Astrocyte of the spinal cord (primary cell): ENCODE measurements at regions not wholly inside any gene's neighbourhood (a gene's known extent, or its start where the extent isn't known, plus 50 kb on each side); places are given as distances from the start of the nearest gene placed in this dataset.

Experiments
- DNase-seq: peaks from one replicate; pipeline ENCODE4 v3.0.0; 2011; ENCODE audit warnings: low read depth, low spot score
- H3K4me3 ChIP-seq: 2 replicates; pipeline ENCODE4 v1.5.1; 2011; ENCODE audit warnings: low read depth, mild to moderate bottlenecking, low read length, moderate library complexity
- CTCF ChIP-seq: IDR thresholded peaks from 2 replicates; pipeline ENCODE4 v1.5.1; 2012; ENCODE audit warnings: low read depth, mild to moderate bottlenecking, low read length, inconsistent platforms
- in situ Hi-C: cut with HindIII; loops from 2 replicates; pipeline ENCODE4 v1.10.0; 2017; ENCODE audit warnings: low sequenced_read_pairs

GRCh38 chr4:100823993-100824323, 306.1 kb upstream of the EMCN start:
- no peak for TF ChIP-seq CTCF
- in situ Hi-C loops, result no loop called here

GRCh38 chr4:100823066-100823992, 305.5 kb upstream of the EMCN start:
- DNase-seq, result no peak
- no peak for TF ChIP-seq CTCF
- in situ Hi-C loops, result no loop called here
- no peak overlapping the region for H3K4me3 ChIP-seq

More at GRCh38 chr4:100823993-100824323, 306.1 kb upstream of the EMCN start:
- H3K4me3 ChIP-seq, result no peak overlapping the region
- DNase-seq, result no peak

GRCh38 chr4:100820249-100820648, 302.4 kb upstream of the EMCN start:
- no peak for TF ChIP-seq CTCF
- no peak for DNase-seq
- in situ Hi-C loops, result no loop called here
- no peak overlapping the region for H3K4me3 ChIP-seq

- H3K4me3 ChIP-seq, result no peak overlapping the region
- TF ChIP-seq CTCF, result no peak
- DNase-seq, result no peak
- in situ Hi-C loops, result no loop called here
These were observed 301.7 kb upstream of the EMCN start for GRCh38 chr4:100819505-100819904.

- no peak for TF ChIP-seq CTCF
- no peak for DNase-seq
- in situ Hi-C loops, result no loop called here
- no peak overlapping the region for H3K4me3 ChIP-seq
These were observed 298.7 kb upstream of the EMCN start for GRCh38 chr4:100816436-100817045.

- in situ Hi-C loops, result no loop called here
- no peak overlapping the region for H3K4me3 ChIP-seq
- no peak for TF ChIP-seq CTCF
- no peak for DNase-seq
These were observed 293.2 kb upstream of the EMCN start for GRCh38 chr4:100811046-100811445.
